ENCODE measurements at regions not wholly inside any gene's neighbourhood (a gene's known extent, or its start where the extent isn't known, plus 50 kb on each side); places are given as distances from the start of the nearest gene placed in this dataset.

DNA sequence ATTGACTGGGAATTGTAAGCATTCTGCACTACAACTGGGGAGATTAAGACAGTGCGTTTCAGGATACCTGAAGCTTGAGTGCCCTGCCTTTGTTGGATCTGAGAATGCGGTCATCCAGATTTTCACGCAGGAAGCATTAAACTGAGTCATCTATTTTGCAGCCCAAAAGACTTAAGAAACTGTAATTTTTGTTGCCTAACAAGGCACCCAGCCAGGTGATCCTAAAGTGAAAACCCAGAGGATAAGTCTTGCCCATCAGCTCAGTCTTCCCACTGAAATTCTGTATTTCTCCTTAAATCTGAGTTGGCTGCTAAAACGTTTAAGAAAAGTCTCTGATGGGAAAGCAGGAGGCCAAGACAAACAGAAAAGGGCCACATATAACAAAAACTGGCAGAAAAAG lies 242.5 kb upstream of the TMCO5A start:
- DNase-seq (ENCODE audit: low read depth, low spot score), result no peak

DNA sequence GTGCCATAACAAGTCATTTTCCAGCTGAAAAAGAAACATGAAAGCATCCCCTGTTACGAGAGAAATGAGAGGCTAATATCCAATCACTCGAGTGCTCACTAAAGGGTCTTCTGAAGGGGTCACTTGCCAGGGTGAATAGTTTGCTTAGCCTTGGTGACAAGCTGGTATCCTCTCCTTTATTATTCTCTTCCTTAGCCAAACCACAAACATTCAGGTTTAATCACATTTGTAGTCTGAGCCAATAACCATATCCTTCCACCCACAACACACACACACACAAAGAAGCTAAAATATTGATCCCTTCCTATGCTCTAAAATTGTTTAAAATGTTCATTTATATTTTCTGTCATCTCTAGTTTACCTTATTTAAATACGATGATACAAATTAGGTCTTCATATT lies 240.5 kb upstream of the TMCO5A start:
- no peak for DNase-seq (ENCODE audit: low read depth, low spot score)

DNA sequence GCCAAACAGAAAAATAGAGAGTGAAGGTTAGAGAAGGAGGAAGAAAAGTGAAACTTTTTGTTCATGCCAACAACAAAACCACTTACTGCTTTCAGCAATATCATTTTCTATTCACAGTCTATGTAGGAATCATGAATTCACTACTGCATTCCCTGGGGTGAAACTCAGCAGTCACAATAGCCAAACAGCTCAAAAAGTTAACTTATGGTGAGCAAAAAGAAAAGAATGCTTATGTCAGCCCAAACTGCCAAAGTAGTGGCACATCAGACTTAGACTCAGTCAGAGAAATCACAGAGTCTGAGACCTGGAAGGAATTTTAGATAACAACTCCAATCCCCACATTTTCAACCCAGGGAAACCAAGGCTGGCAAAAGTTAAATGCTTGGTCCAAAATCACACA lies 238.7 kb upstream of the TMCO5A start:
- DNase-seq (ENCODE audit: low read depth, low spot score), result no peak

- DNase-seq (ENCODE audit: low read depth, low spot score), result no peak
These were observed 235.8 kb upstream of the TMCO5A start for GRCh38 chr15:37698679-37699078.

DNA sequence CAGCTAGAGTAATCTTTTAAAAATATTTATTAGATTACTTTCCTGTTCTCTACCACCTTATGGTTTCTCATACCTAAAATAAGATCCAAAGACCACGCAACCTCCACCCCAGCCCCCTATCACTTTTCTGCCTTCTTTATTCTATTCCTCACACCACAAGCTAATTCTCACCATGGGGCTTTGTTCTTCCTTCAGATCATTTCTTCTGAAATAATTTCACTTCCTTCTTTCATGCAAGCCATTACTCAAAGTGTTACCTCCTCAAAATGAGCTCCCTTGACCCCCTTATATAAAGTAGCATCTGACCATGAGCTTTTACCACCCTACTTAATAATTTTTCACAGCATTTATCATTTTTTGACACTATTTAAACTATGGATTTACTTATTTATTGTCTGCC lies 233.2 kb upstream of the TMCO5A start:
- DNase-seq (ENCODE audit: low read depth, low spot score), result no peak

- no peak for DNase-seq (ENCODE audit: low read depth, low spot score)
These were observed 224.8 kb upstream of the TMCO5A start for GRCh38 chr15:37709669-37710068.

DNA sequence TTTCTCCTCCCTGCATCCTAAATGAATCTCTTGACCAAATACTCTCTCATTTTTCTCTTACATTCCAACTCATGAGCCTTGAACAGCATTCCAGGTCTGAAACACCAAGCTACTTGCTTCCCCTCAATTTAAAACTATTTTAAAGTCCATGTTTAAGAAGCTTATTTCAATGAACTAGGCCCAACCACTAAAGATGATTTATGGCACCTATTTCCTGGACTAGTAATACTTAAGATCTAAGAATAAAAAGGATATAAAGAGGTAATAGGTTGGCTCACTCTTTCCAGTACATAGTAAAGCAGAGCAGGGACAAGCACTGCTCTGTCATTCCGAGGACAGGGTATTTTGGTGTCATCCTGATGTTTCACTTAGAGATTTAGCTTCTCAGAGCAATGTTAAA lies 219.3 kb upstream of the TMCO5A start:
- no peak for DNase-seq (ENCODE audit: low read depth, low spot score)

DNA sequence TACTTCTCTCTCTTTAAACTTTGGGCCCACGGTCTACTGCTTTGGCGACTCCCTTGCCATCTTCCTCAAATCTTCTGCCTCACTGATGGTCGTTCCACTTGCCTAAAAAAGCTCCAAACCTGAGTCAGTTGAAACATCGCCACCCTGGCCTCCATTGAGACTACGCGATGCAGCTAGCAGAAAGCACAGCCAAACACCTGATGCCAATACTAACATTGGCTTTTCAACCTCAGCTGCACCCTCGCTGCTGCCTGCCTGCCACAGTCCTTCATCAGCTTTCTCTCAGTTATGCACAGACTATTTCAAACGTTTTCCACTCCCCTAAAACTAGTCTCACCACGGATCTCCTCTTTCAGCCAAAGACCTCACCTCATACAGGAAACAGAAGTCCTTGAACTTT lies 214.2 kb upstream of the TMCO5A start:
- DNase-seq (ENCODE audit: low read depth, low spot score), result no peak

DNA sequence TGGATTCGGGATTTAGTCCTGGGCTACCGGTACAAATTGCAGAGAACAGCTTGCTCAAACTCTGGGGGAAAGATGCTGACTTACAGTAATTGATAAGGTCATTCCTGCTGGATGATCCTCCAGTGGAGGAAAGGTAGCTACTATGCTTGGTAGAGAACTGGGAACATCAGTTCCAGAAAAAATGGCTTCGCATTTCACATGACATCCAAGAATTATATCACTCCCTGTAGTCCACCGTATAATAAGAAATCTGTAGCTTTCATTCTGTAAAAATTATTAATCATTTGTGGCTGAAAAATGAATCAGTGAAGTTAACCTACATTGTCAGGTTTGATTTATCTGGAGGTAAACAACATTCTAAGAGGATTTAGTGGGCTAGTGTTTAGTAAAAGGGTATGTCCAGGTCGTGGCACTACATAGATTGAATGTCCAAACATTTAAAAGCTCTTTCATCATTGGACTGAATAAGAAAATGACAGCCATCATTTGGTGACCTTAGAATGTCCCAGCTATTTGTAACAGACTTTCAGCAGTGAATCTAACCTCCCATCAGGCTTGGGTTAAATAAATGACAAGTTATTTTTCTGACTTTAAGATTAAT lies 203.2 kb upstream of the TMCO5A start:
- DNase-seq (ENCODE audit: low read depth, low spot score), result no peak

- no peak for DNase-seq (ENCODE audit: low read depth, low spot score)
These were observed 200.8 kb upstream of the TMCO5A start for GRCh38 chr15:37733628-37734027.

GRCh38 chr15:37740623-37741141 lies 193.8 kb upstream of the TMCO5A start:
- DNase-seq (ENCODE audit: low read depth, low spot score), result no peak

DNA sequence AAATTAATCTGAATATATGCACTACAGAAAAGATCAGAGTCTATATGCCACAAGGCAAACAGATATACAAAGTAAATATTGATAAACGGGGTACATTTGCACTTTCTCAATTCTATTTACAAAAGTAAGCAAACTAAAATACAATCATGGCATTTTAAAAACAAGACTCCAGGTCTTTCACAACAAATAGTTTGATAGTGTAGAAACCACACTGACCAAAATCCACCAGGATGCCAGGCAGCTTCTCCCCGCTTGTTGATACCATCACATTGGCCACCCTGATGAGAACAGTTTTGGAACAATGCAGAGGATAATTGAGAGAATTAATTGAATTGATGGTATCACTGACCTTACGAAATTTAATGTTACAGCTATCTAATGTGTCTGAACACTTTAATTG lies 190.6 kb upstream of the TMCO5A start:
- DNase-seq (ENCODE audit: low read depth, low spot score), result no peak

- DNase-seq (ENCODE audit: low read depth, low spot score), result no peak
These were observed 189.9 kb upstream of the TMCO5A start for GRCh38 chr15:37744521-37744920.

DNA sequence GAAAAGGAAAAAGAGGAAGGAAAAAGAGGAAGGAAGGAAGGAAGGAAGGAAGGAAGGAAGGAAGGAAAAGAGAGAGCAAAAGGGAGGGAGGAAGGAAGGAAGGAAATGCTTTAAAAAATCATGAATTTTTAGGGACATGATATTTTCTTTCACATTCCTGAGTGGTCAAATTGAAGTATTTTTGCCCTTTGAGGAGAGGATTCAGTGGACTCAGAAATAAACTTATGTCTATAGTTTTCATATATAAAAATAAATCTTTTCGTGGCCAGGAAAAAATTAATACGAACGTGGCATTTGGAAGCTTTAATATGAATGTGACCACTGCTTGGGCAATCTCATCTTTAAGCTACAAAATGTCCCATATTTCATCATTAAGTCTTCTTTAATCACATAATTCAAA lies 183.0 kb upstream of the TMCO5A start:
- no peak for DNase-seq (ENCODE audit: low read depth, low spot score)

GRCh38 chr15:37756407-37756806 lies 178.0 kb upstream of the TMCO5A start:
- no peak for DNase-seq (ENCODE audit: low read depth, low spot score)

DNA sequence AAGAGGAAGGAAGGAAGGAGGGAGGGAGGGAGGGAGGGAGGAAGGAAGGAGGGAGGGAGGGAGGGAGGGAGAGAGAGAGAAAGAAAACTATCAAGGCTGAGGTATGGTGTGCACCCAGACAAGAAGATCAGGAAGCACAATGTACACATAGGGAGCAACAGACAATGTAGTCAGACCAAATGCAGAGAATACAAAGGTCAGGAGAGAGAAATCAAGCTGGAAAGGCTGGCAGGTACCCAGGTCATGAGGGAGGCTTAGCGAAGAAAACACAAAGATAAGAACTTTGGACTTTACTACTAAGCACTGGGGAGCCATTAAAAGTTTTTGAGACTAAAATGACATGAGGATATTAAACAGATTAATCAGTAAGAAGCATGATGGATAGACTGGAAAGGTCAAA lies 176.0 kb upstream of the TMCO5A start:
- no peak for DNase-seq (ENCODE audit: low read depth, low spot score)

- DNase-seq (ENCODE audit: low read depth, low spot score), result peak; percentile 5
These were observed 169.7 kb upstream of the TMCO5A start for GRCh38 chr15:37764733-37765191.

DNA sequence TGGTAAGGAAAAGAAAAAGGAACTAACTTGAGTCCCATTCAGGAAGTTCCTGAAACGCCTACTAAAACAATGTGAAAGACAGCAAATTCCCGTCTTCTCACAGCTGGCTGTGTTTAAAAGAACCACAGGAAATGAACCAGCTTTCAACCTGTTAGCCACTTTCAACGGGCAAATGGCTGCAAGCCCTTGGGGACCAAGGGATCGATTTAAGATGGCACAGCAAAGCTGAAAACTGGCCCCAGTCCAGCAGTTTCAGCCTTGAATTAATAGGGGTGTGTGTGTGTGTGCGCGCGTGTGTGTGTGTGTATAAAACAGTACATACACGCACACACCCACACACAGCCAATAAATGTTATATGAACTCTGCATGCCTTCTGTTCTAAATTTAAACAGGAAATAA lies 168.7 kb upstream of the TMCO5A start:
- DNase-seq (ENCODE audit: low read depth, low spot score), result peak; percentile 27

- DNase-seq (ENCODE audit: low read depth, low spot score), result no peak
These were observed 166.5 kb upstream of the TMCO5A start for GRCh38 chr15:37767841-37768455.

DNA sequence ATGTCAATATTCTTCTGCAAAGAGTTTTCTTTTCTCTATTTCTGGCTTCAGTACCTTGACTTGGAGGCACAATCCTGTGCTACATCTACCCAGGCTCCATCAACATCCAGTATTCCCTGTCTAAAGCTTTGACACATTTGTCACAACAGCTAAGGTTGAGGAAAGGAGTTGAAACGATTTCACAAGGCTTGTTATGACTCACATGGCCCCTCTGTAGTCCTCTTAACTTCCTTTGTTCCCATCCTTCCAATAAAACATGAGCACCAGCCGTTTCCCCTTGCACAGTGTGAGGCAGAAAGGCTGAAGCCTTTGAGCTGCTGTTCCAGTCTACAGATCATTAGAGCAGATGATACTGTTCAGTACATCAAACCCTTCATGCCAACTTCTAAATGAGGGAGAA lies 163.0 kb upstream of the TMCO5A start:
- no peak for DNase-seq (ENCODE audit: low read depth, low spot score)

DNA sequence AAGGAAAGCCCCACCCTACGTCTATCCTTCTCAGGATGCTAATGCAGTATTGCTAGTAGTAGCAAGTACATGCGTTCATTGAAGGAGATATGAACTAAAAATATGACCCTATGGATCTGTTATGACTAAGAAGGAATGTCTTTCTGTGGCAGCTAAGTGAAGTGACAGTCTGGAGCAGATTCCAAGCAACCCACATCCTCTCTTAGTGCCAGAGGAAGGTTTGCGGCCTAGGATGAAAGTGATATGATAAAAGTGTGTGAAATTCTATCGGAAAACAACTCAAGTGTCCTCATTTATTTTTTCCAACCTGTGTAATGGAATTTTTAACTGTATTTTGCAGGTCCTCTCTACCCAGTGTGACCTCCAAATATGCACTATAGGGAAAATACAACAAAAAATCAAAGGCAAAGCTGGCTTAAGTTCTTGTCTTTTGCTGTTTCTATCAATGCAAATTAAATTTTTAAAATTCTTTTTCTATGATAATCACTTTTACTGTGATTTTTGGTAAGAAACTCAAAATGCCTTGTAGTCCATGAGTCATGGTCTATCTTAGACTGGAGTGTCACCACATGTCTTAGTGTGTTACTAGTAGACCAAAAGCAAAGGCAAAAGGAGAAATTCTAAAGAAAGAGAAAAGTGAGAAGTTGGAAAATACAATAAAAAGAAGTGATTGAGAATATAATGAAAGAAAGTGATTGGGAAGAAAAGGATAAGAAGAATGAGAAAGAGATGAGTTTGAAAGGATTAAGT lies 161.2 kb upstream of the TMCO5A start:
- no peak for DNase-seq (ENCODE audit: low read depth, low spot score)

GRCh38 chr15:37774961-37775360 lies 159.5 kb upstream of the TMCO5A start:
- DNase-seq (ENCODE audit: low read depth, low spot score), result no peak

DNA sequence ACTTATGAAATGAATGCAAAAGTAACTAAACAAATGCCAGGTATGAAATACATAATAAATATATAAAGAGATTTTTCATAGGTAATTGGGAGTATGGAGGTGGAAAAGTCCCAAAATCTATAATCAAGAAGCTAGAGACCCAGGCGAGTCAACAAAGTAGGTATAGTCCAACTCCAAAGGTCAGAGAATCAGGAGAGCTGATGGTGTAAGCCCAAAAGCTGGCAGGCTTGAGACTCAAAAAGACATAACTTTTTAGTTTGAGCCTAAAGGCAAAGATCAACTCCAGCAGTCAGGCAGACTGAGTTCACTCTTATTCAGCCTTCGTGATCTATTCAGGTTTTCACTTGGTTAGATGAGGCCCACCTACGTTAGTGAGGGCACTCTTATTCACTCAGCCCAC lies 157.4 kb upstream of the TMCO5A start:
- no peak for DNase-seq (ENCODE audit: low read depth, low spot score)
